ENCODE measurements at regions not wholly inside any gene's neighbourhood (a gene's known extent, or its start where the extent isn't known, plus 50 kb on each side); places are given as distances from the start of the nearest gene placed in this dataset.
"Not testable (repeated sequence)": the region's sequence is repeated elsewhere in the genome, so short reads cannot be mapped to it uniquely, and the experiment has no call there.

DNA sequence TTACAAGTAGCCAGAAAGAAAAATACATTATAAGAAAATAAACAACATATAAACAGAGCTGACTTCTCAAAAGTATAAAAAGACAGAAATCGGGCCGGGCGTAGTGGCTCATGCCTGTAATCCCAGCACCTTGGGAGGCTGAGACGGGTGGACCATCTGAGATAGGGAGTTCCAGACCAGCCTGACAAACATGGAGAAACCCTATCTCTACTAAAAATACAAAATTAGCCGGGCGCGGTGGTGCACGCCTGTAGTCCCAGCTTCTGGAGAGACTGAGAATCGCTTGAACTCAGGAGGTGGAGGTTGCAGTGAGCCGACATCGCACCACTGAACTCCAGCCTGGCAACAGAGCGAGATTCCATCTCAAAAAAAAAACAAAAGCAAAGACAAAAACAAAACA is 373.3 kb upstream of the ARPP21 start:
- TF ChIP-seq, protein P1, sequence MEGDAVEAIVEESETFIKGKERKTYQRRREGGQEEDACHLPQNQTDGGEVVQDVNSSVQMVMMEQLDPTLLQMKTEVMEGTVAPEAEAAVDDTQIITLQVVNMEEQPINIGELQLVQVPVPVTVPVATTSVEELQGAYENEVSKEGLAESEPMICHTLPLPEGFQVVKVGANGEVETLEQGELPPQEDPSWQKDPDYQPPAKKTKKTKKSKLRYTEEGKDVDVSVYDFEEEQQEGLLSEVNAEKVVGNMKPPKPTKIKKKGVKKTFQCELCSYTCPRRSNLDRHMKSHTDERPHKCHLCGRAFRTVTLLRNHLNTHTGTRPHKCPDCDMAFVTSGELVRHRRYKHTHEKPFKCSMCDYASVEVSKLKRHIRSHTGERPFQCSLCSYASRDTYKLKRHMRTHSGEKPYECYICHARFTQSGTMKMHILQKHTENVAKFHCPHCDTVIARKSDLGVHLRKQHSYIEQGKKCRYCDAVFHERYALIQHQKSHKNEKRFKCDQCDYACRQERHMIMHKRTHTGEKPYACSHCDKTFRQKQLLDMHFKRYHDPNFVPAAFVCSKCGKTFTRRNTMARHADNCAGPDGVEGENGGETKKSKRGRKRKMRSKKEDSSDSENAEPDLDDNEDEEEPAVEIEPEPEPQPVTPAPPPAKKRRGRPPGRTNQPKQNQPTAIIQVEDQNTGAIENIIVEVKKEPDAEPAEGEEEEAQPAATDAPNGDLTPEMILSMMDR (IDR thresholded peaks at IDR 0.05), result not testable (repeated sequence)
- not testable (repeated sequence) for TF ChIP-seq POLR2A (IDR thresholded peaks at IDR 0.05)
